ENCODE measurements at regions not wholly inside any gene's neighbourhood (a gene's known extent, or its start where the extent isn't known, plus 50 kb on each side); places are given as distances from the start of the nearest gene placed in this dataset.

- no peak overlapping the region for H3K4me3 ChIP-seq (ENCODE audit: low read depth, low read length)
- no peak for TF ChIP-seq CTCF (IDR thresholded peaks at IDR 0.05; ENCODE audit: low read depth, low read length)
Measured at GRCh38 chr11:128298271-128298670, 289.1 kb downstream of the ETS1 start.

- H3K4me3 ChIP-seq (ENCODE audit: low read depth, low read length): no peak overlapping the region
- TF ChIP-seq CTCF (IDR thresholded peaks at IDR 0.05; ENCODE audit: low read depth, low read length): no peak
Measured at GRCh38 chr11:128297805-128298204, 289.6 kb downstream of the ETS1 start.

- no peak overlapping the region for H3K4me3 ChIP-seq (ENCODE audit: low read depth, low read length)
- no peak for TF ChIP-seq CTCF (IDR thresholded peaks at IDR 0.05; ENCODE audit: low read depth, low read length)
Measured at GRCh38 chr11:128297091-128297651, 290.2 kb downstream of the ETS1 start.

GRCh38 chr11:128294671-128295050 lies 292.7 kb downstream of the ETS1 start:
- no peak for TF ChIP-seq CTCF (IDR thresholded peaks at IDR 0.05; ENCODE audit: low read depth, low read length)
- H3K4me3 ChIP-seq (ENCODE audit: low read depth, low read length): no peak overlapping the region

GRCh38 chr11:128294001-128294670 lies 293.2 kb downstream of the ETS1 start:
- no peak overlapping the region for H3K4me3 ChIP-seq (ENCODE audit: low read depth, low read length)
- TF ChIP-seq CTCF (IDR thresholded peaks at IDR 0.05; ENCODE audit: low read depth, low read length): no peak

- no peak overlapping the region for H3K4me3 ChIP-seq (ENCODE audit: low read depth, low read length)
- no peak for TF ChIP-seq CTCF (IDR thresholded peaks at IDR 0.05; ENCODE audit: low read depth, low read length)
Measured at GRCh38 chr11:128291835-128292234, 295.5 kb downstream of the ETS1 start.

- H3K4me3 ChIP-seq (ENCODE audit: low read depth, low read length): no peak overlapping the region
- TF ChIP-seq CTCF (IDR thresholded peaks at IDR 0.05; ENCODE audit: low read depth, low read length): no peak
Measured at GRCh38 chr11:128291007-128291406, 296.4 kb downstream of the ETS1 start.

Data from WI38 (cell line).